COR-L47 (cell line): ENCODE measurements at regions not wholly inside any gene's neighbourhood (a gene's known extent, or its start where the extent isn't known, plus 50 kb on each side); places are given as distances from the start of the nearest gene placed in this dataset.
A peak's percentile ranks its signal among the peaks of the same experiment; 100 is the strongest.

Source experiments
- DNase-seq: peaks from one replicate; lab custom pipeline; 2025; lab: John Stamatoyannopoulos, UW

DNA sequence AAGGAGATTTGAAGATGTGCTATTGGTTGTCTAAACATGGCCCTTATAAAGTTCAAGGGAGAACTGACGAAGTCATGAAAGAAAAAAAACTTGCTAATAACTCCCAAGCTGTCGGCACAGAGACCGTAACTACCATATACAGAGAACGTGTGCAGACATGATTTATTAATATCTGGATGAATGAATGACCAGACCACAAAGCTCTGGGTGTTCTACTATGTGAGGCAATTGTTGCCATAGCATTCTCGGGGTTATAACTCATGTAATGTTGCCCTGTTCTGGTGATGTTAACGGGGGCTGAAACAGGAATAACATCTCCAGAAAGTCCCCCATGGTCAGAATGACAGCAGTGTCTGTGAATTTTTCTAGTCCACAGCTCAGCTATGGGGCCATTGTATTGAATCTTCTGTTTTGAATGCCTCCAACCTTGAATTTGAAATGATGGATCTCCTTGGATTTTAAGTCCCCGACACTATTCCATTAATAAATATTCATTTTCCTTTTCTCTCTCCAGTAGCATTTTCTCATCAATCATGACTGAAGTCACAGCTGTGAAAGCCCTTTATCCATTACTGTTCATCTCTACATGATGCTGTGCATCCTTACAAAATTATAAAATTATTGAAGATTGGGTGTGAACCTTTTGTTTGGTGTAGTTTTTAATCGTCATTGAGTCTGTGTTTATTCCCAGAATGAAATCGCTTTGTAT lies 483.4 kb upstream of the KLHL29 start:
- DNase-seq, result no peak

DNA sequence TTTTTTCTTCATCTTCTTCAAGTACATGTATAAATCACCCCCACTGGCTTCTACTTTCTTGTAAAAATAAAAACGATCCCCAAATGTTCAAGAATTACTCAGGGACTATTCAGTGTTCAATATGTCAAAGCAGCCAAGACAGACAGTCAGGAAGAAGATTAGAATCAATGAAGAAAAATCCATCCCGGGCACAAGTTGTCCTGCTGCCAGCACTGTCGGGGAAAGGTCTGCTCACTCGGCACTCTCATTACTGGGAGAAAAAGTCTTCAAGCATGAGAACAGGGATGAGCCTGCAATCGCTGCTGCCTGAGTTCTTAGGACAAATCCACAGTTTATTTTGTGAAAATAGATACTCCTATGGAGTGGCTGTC lies 482.8 kb upstream of the KLHL29 start:
- DNase-seq, result no peak

DNA sequence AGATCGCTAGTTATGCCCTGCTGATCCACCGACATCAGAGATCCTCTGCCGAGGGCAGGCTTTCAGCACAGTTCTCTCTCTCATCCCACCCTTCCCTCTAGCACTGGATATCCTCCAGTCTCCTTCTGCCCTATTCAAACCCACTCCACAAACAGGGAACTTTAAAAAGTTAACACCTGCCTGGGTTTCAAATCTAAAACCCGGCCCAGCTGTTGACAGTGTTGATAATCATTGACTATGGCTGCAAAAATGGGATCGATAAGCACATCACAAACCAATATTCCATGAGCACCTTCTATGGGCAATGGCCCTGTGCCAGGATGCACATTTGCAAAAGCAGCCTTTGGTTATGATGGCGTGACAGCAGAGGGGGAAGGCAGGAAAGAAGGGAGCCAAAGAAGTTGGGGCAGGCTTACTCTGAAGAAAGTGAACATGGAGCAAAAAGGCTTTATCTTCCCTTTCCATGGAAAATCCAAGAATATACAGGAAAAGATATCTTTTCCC lies 482.3 kb upstream of the KLHL29 start:
- no peak for DNase-seq

DNA sequence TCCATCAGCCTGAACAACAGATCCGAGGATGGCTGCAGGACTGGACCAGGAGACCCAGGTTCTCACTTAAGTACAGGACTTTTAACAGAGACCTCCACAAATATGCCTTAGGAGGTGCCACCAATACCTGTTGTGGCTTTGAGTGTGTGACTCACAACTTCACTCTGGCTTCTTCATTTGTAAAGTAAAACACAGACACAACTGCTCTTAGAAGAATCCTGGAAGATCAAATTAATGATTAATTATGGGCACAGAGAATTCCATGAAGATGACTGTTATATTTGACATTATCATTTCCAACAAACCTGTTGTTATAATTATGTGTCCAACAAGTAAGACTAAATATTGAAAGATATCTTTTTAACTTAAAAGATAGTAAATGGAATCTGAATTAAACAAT lies 481.4 kb upstream of the KLHL29 start:
- no peak for DNase-seq

DNA sequence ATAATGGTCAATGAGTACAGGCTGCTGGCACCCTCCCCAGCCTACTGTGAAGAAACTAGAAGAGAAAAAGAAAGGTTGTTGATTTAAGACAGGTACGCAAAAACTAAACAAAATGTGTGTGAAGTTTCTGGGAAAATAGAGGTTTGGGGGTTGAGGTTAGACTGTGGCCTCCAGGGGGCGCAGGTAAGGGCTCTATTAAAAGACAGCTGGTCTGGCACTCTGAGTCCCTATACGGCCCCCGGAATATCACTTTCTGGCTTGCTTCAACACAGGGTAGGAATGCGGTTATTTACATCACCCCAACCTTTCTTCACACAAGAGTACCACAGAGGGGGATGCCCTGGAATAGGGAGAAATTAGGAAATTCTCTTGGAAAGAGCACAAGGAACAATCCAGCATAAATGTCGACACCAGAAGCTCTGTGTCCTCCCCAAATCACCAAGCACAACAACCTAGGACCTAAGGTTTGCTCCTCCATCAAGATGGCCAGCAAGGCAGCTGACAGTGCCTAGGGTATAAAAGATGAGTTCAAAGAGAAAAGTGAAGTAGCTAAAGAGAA lies 480.8 kb upstream of the KLHL29 start:
- DNase-seq, result peak; percentile 15

DNA sequence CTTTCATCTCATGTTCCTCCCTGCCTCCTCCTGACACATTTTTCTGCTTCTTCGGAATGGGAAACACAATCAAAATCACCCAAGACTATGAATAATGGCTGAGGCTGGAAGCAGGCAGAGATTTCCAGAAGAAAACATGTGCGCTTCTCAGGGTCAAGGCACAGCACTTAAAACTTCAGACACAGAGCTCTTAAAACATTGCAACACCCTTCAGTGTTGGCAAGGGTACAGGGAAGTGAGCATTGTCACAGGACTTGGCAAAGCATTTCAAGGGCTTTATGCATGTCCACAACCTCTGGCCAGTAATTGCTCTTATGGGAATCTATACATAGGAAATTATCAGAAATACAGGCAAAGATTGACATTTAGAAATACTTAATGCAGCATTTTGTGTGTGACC lies 477.6 kb upstream of the KLHL29 start:
- DNase-seq, result no peak

DNA sequence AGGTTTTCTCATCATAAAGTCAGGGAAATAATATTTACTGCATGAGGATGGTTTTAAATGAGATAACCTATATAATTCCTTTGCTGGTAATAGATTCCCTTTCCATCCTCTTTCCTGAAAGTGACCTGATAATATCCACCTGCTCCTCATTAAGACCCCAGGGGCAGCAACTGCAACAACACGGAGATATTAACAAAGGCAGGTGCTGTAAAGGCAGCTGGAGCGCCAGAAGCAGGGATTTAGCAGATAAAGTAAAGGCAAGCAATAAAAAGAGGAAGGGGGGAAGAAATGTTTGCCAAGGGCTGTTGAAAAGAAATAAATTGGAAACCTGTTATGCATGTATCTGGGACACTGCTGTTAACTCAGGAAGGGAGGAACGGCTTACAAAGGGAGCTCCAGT lies 472.6 kb upstream of the KLHL29 start:
- peak; percentile 48 for DNase-seq

DNA sequence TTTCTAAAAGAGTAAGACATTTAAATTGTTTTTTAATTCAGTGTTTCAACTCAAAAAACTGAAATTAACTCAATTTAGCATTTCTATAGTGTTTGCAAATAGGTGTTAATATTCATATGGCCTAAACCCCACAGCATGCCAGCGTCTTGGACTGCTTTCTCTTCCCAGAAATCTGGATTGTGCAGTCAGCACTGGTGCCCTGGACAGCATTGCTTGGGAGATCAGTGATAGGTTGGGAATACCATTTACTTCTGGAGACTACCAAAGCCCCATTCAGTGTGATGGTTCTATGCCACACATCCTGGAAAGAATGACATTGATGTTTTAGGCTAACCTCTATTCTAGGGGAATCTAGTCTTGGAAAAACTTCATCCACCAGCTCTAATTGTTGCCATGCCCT lies 455.0 kb upstream of the KLHL29 start:
- no peak for DNase-seq

DNA sequence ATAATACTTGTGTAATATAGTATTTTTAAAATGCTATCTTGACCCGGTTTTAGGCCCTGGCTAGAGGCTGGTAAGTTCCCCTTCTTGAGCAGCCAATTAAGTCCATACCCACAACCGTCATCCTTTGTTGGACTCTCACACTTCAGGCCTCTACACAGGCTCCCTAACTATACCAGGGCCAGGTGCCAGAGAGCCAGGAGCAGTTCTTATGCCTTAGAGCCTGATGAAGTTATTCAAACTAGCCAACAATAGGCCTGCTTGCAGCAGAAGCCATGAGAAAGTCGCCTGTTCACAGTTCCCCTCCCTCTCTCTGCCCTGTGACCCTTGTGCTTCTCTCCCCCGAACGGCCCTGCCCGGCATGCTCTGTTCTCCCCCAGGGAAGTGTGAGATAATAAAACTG lies 454.2 kb upstream of the KLHL29 start:
- no peak for DNase-seq

DNA sequence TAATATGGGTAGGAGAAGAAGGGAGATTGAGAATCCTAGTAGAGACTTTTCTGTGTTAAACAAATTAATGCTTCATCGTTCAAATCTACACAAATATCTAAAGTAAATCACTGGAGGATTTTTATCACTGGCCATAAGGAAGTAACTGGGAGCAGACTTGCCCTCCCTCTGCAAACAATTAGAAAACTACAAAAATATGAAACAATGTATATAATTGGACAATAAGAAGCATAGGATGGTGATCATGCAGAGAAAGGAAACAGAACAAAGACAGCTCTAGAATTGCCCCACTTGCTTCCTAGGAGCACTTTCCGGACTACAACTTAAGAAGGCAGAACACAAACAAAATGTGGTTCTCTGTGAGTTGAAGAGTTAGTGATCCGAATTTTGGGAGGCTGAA lies 452.7 kb upstream of the KLHL29 start:
- no peak for DNase-seq

DNA sequence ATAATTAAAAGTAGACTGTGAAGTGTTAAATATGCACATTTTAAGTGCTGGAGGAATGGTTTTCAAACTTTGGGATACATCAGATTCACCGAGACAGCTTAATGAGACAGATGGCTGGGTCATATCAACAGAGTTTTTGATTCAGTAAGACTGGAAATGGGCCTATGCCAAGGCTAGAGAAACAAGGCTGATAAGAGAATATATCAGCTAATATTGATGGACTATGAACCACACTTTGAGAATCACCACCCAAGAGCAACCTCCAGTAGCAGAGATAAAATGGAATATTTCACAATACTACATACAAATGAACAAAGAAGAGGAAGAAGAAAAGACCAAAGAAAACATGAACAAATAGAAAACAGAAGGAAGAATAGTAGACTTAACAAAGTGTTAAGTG lies 450.2 kb upstream of the KLHL29 start:
- no peak for DNase-seq

DNA sequence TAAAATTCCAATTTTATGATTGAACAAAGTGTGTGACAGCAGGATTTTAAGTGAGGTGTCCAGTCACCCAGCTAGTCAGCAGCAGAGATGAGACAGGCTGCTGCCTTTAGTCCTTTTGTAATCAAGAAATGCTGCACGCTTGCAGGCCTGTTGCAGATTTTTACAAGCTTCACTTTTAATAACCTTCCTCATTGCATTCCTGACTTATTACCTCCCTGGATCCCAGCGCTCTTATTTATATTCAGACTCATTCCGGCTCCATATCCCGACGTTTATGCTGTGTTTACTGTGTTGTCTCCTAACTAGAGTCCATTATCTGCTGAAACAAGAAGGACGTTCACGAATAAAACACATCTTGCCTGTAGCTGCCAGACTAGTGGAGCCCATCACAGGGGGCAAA lies 442.5 kb upstream of the KLHL29 start:
- DNase-seq, result no peak

DNA sequence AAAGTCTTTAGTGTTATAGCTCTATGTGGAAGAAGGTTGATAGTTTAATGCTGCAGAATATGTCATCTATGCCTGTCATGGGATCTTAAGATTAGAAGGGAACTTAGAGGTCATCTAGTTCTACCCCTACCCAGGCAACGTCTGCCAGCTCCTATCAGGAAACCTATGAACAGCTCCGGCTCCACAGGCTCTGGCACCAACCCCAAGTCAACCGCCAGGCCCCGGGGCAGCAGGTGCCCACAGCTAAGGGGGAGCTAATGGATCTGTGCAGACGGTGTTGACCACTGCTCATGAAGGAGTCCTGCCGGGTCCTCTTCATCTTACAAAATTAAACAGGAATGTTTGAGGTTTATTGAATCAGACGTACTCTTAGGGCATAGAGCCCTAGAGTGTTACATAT lies 440.8 kb upstream of the KLHL29 start:
- DNase-seq, result no peak

DNA sequence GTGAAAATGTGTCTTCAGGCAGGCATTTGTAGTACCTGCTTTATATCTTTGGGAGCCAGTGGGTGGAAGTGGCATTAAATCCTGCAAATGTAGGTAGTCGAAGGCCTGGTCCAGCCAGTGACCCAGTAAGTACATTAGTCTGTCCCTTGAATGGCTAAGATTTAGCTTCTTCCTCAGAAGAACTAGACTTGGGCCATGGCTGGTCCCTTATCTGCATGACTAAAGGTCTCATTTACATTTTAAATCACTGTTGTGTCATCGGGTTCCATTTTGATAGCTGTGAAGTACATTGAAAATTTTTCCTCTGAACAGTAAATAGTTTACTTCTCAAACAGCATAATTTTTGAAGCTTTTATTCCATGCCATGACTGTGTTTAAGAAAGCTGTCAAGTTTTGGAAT lies 438.4 kb upstream of the KLHL29 start:
- DNase-seq, result no peak

DNA sequence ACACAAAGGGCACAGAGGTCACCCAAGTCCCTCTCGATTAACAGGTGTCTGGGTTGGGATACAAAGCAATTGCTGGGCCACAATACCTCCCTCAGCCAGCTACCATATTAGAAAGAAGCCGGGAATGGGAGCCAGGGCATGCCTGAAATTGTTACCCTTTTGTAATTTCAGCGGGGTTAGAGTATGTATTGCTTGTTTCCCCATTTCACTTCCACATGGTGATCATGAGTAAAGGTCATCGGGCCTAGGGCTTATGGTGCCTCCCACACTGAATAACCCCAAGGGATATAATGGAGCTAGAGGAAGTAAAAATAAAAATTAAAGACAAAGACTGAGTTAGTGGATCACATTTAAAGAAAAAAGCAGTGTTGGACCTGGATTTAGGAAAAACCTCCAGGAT lies 437.2 kb upstream of the KLHL29 start:
- DNase-seq, result no peak

DNA sequence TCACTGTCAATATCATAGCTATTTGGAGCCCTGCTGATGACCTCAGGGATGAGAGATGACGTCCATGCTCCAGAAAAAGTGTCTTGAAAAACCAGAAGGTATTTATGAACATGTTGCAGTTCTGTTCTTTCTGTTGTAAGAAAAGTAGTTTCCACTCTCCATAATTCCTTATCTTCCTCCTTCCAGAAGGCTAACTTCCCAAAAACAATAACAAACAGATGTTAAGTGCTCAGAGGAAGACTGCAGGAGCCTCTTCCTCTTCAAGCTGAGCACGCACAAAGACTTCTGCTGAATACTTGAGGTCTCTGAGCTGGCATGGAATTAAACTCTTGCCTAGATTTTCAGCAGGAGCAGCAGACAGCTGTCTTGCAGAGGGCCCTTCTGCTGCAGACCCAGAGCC lies 434.5 kb upstream of the KLHL29 start:
- no peak for DNase-seq

DNA sequence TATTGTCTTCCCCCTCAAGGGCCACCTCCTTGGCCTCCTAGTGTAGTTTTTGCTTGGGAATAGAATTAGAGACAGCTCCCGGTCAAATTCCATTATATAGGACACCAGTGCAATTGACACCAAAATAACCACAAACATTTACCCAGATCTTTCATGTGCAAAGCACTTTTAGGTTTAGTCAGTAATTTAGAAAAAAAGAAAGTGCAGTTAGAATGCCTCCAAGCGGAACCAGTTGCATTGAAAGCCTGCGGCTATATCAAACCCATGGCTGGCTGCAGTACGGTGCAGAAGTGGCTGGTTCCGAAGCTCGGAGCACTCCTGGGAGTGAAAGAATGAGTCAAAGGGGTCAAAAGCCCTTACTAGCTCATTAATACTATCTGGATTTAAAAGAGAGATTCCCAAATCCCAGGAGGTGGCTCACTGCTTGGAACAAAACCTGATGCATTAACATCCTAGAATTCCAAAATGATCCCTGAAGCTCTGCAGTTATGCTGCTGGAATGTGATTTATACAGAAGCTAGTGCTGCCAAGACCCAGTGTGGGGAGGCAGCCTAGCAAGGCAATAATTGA lies 432.2 kb upstream of the KLHL29 start:
- no peak for DNase-seq

DNA sequence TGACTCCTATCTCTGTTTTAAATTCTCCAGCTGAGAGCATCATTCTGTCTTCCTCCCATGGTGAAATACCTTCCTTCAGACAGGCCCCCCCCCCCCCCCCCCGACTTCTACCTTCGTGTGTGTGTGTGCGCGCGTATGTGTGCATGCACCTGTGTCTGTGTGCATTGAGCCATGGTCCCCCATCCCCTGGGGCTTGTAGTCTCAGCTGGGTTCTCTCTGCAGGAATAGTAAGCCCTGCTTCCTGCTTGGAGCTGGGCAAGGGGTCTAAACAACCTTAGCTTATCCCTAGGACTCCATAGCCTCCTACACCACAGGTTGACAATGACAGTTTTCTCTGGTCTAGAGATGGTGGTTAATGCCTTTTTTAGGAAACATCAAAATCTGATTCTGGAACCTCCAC lies 427.5 kb upstream of the KLHL29 start:
- no peak for DNase-seq

DNA sequence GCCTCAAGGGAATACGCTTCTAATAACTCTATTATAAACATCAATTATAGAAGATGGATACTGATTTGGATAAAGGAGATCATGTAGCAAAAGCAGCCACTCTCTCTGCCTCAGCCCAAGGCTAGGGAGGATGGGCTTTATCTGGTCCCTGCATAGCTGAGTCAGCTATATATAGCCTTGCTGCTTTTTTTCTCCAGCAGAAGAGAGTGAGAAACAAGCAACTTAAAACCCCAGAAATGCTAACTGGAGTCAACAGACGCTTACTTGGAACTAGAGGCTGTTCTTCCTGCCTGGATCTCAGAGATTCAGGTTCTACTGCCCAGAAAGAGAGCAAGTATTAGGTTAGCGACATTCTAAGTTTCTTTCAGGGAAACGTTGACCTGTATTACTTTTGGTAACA lies 426.7 kb upstream of the KLHL29 start:
- no peak for DNase-seq

DNA sequence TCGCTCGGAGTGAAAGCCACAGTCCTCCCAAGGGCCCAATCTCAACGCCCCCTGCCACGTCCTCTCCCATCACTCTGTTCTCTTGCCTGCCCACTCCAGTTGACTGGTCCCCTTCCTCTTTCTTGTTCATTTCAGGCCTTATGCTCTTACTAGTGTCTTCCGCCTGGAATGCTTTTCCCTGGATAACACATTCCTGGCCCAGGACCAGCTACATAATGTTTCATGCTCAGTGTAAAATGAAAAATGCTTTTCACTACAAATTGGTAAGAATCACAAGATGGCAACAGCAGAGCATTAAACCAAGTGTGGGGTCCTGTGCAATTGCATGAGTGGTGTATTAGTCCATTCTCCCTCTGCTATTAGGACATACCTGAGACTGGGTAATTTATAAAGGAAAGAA lies 417.2 kb upstream of the KLHL29 start:
- DNase-seq, result no peak

DNA sequence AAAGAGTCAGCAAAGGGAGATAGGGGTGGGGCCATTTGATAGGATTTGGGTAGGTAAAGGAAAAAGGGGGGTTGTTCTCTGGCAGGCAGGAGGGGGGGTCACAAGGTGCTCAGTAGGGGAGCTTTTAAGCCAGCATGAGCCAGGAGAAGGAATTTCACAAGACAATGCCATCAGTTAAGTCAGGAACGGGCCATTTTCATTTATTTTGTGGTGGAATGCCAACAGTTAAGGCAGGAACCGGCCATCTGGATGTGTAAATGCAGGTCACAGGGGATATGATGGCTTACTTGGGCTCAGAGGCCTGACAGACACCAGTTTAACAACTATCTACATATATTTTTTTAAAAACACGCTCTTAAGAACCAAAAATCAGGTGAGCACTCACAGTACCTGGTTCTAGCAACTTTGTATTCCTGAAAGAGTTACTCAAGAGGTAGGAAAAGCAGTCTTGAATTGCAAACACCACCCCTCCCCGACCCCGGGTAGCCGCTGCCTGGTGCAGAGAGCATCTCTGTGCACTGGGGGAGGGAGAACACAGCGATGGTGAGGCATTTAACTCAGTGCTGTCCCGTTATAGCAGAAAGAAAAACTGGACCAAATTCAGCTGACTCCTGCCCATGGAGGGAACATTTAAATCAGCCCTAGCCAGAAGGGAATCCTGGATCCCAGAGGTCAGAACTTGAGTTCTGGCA lies 414.5 kb upstream of the KLHL29 start:
- no peak for DNase-seq

DNA sequence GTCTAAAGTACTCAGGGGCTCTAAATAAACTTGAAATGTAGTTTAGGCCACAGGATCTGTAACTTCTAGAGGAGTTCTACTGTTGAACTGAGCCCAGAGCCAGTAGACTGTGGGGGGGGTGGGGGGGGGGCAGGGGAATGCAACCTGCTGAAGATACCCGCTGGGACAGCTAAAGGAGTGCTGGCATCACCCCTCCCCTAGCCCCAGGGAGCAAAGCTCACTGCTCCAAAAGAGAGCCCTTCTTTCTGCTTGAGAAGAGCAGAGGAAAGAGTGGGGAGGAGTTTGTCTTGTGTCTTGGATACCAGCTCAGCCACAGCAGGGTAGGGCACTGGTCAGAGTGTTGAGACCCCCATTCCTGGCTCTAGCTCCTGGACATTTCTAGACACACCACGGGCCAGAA lies 414.0 kb upstream of the KLHL29 start:
- no peak for DNase-seq

DNA sequence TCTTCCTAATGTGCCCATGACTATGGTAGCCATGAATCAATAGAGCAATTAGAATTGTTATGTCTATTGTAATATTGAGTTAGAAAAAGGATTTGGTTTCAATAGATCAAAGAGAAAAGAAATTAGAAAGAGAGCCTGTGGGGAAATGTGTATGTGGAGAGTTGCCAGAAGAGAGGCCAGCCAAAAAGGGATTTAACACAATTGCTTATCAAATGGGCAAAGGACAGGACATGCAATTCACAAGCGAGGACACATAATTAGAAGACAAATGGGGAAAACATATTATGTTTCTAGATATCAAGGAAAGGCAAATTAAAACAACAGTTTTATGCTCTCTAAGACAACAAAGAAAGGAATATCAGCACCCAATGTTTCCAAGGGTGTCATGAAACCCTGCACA lies 403.2 kb upstream of the KLHL29 start:
- DNase-seq, result peak; percentile 62
